ENCODE measurements at regions not wholly inside any gene's neighbourhood (a gene's known extent, or its start where the extent isn't known, plus 50 kb on each side); places are given as distances from the start of the nearest gene placed in this dataset.
"Not testable (repeated sequence)": the region's sequence is repeated elsewhere in the genome, so short reads cannot be mapped to it uniquely, and the experiment has no call there.

DNA sequence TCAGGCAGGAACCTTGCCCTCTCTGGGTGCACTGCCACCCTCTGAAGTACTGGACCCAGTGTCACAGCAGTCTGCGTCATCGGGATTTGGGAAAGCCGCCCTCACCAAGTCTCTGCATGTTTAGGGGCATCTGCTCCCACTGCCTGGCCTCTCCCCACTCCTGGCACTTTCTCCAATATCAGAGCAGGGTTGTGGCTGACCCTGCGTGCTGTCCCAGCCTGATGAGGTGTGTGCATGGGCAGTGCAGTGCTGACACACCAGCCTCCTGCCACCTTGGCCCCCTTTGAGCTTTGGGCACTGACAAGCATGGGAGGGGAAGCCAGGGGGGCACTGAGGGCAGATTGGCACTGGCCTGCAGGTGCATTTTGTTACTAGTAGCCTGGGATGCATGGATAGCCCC lies 652.5 kb downstream of the GABRG1 start:
- DNase-seq, result no peak

DNA sequence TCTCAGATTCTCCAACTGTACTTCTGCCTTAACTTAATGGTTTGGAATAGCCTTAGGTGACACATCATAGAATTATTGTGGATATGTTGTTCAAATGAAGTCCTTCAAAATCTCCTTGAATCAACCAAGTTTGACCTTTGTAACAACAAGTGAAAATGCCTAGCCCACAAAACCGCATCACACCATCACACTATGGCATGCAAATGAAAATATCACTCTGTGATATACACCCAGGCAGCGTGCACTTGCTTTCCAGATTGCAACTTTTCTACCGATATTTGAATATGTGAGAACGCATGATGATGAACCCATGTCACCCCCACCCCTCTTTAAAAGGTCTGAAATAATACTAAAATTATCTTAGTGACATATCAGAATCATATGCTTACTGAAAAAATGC lies 656.7 kb downstream of the GABRG1 start:
- no peak for DNase-seq

DNA sequence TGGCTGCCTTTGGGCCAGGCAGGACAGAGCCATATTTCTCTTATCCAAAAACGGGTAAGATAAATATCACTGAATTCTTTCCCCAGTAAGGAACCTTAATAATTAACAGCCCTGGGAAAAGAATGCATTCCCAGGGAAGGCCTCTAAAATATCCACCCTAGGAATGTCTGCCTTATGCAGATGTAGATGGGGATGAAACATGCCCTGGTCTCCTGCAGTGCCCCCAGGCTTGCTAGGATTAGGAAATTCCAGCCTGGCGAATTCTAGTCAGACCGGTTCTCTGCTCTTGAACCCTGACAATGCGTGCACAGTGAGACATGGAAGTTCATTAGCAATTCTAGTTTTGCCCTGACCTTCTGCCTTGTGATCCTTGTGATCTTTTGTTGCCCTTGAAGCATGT lies 663.7 kb downstream of the GABRG1 start:
- DNase-seq, result not testable (repeated sequence)

DNA sequence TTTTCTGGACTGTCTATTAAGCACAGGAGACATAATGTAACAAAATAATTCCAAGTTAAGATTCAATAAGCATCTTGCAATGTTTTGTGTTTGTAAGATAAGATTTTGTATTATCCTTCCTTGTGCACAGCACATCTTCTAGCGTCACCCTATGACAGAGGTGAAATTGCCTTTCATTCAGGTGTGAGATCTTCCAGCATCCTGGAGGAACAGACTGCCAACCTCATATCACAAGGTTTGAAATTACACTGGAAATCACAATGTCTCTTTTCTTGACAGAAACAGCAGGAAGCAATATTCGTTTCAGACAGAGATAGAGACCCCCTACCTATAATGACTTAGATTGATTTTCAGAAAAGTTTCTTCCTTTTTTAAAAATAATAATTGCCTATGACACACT lies 668.6 kb downstream of the GABRG1 start:
- no peak for DNase-seq

DNA sequence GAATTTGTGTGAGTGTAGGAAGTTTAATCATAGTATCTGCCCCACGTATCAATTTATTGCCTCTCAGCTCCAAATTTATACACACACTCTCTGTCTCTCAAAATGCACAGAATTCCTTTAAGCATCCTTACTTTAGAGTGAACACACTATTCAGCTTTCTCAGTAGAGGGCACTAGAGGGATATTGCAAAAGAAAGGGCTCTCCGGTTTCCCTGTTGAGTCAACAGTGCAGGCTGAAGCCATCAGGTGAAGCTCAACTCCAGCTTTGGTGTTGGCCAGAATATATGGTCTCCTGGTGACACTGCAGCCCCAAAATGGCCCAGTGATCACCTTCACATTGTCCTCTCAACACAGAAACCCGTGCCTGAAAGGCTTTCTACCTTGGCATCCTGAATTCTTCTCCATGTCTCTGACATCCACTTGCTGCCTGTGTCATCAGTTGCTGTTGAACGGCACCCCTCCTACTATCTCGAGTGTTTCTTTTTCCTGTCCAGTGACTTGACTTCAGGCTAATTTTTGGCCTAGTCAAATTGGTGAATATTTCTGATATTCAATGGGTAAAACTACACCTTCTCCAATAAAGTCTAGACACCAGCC lies 670.5 kb downstream of the GABRG1 start:
- peak; percentile 4 for DNase-seq

DNA sequence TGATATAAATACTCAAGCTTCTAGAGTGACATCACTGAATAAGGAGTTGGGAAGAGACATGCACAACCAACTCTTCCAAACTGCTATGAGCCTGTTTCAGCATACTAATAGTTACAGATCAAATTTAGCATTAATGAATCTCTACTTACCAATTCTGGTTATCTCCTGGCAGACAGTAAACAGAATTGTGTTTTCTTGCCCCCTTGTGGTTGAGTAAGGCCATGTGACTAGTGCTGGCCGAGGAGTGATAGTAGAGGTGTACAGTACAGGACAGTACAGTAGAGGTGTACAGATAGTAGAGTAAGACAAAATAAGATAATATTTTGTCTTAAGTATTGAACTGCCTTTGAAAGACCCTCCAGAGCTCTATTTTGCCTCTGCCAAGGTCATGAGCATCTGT lies 681.4 kb downstream of the GABRG1 start:
- DNase-seq, result no peak

DNA sequence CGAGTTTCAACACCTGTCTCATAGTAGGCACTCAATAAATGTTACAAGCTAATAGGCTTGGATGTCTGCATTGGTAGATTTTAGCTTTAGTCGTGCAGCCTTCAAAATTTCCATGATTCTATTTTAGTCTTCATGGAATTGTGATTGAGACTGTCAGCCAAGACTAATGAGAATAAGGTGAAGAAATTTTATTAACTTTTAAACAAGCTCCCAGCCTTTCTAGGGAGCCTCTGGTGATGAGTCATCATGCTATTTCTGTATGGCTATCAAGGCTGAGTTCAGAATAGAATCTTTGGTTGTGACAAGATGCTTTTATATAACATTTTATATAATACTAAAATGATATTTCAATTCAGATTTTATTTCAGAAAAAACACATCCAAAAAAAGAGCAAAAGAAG lies 685.8 kb downstream of the GABRG1 start:
- DNase-seq, result no peak

DNA sequence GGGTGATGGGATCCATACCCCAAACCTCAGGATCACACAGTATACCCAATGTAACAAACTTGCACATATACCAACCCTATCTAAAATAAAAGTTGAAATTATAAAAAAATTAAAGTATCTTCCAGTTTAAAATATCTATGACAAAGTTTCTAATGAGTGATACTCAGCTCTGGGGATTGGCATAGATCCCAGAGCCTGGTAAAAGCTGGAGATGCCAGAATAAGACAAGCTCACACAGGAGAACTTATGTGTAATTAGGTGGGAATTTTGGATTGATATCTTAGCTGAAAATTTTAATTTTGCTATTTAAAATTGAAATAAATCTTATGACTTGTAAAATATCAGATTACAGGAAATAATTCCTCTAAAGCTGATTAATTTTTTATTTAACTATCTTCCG lies 686.5 kb downstream of the GABRG1 start:
- DNase-seq, result no peak

DNA sequence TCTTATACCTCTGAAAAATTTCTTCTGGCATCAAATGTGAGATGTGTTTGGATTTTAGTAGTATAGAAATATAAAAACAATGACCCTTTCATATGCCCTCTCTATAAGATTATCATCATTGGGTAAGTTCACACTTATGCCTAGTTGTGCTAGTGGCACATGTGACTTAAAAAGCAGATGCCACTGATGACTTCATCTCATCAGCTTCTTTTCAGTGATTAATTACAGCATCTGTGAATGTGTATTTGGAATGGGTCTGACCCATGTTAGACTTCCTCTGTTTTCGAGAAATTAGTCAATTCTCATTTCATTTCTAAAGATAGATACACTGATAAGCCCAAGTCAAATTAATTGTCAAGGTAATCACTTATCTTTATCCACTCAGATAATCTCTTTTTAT lies 698.7 kb downstream of the GABRG1 start:
- no peak for DNase-seq

DNA sequence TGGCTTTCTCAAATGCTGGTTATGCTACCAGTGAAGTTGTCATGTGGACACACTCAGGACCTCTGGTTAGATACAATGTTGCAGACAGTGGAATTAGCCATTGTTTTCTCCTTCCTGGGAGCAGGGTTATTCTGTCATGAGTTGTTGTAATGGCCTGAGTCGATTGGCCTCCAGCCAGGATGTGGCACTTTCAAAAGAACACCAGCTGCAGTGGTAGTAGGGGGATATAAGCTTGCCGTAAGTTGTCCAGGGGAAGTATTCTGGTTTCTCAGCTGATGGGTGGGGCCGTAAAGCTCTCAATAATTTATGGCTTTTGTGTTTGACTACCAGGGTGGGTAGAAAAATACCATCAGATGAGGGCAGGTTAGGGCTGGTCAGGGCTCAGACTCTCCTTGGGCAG lies 697.5 kb upstream of the GNPDA2 start:
- no peak for DNase-seq

DNA sequence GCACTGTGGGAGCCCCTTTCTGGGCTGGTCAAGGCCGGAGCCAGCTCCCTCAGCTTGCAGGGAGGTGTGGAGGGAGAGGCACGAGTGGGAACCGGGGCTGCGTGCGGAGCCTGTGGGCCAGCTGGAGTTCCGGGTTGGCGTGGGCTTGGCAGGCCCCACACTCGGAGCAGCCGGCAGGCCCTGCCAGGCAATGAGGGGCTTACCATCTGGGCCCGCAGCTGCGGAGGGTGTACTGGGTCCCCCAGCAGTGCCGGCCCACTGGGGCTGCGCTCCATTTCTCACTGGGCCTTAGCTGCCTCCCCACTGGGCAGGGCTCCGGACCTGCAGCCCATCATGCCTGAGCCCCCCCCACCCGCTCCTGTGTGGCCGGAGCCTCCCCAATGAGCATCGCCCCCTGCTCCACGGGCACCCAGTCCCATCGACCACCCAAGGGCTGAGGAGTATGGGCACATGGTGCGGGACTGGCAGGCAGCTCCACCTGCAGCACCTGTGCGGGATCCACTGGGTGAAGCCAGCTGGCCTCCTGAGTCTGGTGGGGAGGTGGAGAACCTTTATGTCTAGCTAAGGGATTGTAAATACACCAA lies 693.8 kb upstream of the GNPDA2 start:
- DNase-seq, result not testable (repeated sequence)

DNA sequence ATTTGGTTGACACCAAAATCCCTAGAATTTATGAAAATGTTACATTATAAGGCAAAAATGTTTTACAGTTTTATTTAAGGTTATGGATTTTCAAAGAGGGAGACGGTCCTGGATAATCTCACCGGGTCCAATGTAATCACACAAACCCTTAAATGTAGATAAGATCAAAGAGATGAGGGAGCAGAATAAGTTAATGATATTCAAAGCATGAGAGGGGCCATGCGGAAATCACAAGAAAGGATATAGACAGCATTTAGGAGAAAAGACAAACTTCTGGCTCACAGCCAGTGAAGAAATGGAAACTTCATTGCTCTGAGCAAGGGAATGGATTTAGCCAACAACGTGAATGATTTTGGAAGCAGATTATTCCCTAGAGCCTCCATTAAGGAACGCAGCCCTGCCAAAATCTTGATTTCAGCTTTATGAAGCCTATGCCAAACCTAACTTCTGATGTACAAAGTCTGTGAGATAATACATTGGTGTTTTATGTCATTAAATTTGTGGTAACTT lies 684.4 kb upstream of the GNPDA2 start:
- DNase-seq, result no peak

DNA sequence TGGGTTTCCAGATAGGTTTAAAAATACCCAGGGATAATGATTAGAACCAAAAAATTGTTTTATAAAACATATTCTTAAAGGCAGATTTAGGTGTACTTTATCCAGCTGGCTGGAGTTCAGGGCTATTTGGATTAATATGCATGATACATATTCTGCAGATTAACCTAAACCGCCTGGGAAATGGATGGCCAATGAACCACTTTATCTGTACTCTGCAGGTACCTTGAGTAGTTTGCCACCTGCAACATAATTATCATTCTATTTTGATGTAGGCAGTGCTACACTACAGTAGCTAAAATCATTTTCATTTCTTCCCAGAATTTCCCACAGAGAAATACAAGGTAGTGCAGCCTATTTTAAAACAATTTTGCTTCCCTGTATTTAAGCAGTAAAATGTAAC lies 683.2 kb upstream of the GNPDA2 start:
- DNase-seq, result no peak

DNA sequence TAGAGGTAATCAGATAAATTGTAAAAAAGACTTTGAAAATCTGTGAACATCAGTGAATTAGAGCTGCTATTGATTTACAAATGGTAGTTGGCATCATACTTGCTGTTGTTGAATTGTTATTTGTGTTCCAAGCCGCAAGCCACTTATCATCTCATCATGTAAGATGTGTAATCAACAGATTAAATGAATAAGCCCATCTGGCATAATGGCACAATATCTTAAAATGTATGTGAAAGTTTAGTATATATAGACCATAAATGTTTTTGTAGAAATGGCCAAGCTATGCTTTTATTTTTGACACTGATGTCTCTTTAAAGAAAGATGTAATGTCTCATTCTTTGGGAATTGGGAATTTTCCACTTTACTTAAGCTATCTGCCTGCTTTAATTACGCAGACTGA lies 682.6 kb upstream of the GNPDA2 start:
- no peak for DNase-seq

DNA sequence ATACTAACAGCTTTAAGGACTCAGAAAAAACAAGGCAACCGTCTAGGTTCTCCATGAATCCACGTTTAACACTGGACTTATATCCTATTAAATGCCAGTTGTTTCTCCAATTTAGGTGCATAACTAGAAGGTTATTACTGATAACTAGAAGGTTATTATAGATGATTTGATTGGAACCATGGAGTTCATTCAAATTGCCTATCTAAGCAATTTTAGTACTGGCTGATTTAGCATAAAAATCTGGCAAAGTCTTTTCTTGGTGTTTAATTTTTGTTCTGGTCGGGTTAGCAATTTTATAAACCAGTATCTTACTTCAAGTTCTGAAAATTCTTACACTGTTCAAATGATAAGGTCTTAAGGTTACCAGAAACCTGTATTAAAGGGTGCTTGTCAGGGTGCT lies 672.8 kb upstream of the GNPDA2 start:
- DNase-seq, result no peak

DNA sequence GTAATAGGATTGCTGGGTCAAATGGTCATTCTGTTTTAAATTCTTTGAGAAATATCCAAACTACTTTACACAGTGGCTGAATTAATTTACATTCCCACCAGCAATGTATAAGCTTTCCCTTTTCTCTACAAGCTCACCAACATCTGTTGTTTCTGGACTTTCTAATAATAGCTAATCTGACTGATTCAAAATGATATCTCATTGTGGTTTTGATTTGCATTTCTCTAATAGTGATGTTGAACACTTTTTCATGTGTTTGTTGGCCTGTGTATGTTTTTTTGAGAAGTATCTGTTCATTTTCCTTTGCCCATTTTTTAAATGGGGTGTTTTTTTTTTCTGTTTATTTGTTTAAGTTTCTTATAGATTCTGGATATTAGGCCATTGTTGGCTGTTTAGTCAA lies 659.0 kb upstream of the GNPDA2 start:
- DNase-seq, result no peak

DNA sequence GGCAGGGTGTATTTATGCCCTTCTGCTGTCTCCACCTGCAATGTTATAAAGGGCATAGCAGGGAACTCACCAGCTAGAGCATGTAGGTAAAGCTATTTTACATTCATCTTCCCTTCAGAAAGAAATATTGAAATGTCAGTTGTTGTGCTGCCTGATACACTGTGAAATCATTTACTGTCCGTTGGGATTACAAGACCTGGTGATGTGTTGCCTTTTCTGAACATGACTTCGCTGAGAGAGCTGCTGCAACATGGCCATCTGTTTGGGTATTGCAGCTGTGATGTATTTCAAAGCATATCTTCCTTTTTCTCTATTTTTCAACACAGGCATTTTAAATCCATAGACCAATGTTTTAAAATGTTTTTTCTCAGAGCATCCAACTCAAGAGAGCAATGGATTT lies 644.1 kb upstream of the GNPDA2 start:
- DNase-seq, result no peak

DNA sequence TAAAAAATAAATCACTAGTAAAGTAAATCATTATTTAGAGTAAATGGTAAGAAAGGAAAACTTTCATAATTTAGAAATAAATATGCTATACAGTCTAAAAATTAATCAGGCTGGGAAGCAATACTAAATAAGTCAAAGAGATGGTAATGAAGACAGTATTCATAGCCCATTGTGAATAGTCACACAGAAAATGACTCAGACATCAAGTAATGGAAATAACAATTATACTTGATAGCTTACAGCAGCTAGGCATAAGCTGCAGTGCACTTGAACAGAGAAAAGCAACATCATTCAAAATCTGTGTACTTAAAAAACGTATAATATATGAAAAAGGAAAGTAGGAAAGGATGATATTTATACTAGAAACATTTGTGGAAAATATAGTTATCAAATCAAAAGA lies 642.5 kb upstream of the GNPDA2 start:
- DNase-seq, result no peak

DNA sequence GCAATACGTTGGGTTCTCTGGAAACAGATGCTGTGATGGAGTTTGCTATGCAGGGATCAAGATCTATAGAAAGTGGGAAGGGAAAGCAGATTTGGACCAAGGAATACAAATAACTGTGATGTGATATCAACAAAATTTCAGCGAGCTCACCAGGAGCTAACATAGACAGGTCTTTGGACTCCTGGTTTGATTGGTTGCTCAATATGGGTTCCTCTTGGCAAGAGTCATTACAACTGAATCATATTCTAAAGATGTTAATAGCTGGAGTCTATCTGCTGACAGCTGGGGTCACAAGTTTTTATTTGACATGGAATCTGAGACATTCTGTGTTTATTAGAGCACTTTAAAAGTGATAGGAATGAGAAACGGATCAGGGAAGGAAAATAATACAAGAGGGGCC lies 637.6 kb upstream of the GNPDA2 start:
- no peak for DNase-seq

DNA sequence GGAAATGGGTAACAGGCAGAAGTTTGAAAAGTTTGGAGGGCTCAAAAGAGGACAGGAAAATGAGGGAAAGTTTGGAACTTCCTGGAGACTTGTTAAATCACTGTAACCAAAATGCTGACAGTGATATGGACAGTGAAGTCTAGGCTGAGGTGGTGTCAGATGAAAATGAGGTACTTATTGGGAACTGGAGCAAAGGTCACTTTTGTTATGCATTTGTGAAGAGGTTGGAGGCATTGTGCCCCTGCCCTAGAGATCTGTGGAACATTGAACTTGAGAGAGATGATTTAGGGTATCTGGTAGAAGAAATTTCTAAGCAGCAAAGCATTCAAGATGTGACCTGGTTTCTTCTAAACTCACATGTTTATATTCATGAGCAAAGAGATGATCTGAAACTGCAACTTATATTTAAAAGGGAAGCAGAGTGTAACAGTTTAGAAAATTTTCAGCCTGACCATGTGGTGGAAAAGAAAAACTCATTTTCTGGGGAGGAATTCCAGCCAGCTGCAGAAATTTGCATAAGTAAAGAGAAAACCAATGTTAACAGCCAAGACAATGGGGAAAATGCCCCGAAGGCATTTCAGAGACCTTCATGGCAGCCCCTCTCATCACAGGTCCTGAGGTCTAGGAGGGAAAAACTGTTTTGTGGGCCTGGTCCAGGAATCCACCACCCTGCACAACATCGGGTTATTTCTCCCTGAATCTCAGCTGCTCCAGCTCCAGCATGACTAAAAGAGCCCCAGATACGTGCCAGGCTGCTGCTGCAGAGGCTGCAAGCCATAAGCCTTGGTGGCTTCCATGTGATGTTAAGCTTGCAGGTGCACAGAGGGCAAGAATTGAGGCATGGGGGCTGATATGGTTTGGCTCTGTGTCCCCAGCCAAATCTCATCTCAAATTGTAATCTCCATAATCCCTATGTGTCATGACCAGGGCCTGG lies 632.5 kb upstream of the GNPDA2 start:
- DNase-seq, result no peak

DNA sequence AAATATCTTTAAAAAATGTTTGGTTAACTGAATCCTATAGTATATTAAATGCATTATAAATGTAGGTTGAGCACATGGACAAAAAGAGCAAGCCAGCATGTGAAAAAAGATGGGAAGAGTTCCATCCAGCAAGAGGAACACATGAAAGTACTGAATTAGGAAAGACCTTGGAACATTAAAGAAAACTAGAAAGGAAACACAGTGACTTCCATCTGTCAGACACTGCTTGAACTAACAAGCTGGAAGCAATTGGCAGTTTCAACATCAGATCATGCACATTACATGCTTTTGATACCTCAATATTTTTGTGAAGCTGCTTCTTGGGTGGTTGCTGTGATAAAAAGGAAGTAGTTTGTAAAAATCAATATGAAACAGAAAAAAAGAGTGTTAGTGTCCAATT lies 626.8 kb upstream of the GNPDA2 start:
- DNase-seq, result no peak

DNA sequence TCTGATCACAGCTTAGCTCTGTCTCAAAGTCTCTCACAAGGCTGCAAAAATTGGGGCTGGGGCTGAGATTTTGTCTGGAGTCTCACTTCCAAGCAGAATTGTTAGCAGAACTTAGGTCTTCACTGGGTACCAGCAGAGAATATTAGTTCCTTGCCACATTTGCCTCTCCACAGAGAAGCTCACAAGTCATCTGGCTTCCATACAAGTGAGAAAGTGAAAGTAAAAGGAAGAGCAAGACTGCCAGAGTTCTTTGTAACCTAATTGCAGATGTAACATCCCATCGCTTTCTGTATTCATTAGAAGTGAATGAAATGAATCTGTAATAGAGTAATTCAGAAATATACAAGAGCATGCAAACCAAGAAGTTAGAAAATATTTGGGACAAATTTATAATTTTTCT lies 624.1 kb upstream of the GNPDA2 start:
- no peak for DNase-seq

DNA sequence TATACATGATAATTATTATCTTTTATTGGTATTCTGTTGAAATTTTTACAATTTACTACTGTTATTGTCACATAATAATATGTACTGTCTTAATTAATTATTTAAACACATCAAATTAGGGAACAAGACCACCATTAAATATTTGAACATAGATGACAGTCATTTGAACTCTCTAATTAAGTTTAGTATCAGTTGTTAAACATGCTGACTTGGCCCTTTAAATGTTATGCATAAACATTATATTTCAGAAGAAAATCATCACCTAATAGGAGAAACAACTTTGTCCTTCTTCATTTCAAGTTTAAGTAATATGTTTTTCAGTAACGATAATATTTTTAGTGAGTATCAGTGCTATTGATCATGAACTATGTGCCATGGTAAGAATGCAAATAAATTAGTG lies 623.5 kb upstream of the GNPDA2 start:
- DNase-seq, result no peak

DNA sequence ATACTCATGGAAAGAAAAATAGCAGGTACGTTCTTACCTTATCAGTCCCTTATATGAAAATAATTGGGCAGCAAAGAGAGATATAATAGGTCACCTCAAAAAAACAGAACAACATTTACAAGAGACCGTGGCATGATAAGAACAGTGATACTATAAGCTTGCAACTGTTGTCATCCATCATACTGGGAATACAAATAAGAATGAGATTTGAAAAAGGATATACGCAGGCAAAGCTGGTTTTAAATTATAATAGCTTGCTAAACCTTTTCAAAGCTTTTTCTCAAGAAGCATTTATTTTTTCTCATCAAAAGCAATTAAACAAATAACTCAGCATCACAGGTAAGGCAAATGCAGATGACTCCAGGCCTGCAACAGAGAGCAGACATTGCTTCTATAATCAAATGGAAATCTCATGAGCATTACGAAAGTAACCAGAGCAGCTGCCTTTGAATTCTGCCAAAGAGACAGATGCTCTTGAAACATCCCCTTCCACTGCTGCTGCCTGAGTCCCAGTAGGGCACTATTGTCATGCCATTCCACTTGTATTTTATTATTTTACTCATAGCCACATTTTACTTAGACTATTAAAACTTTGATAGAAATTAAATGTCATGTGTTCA lies 620.6 kb upstream of the GNPDA2 start:
- no peak for DNase-seq
